Tibial nerve (tissue), 3 donors: ENCODE measurements at regions not wholly inside any gene's neighbourhood (a gene's known extent, or its start where the extent isn't known, plus 50 kb on each side); places are given as distances from the start of the nearest gene placed in this dataset.

Experiments
- CTCF ChIP-seq, 5 experiments: fragments of 200-600 bp in 3 of 5; fragments of 450-650 bp in 2 of 5; sonication (generic) in 3 of 5; IDR thresholded peaks; one replicate each; pipeline ENCODE4 v1.5.1; 2016 to 2019; ENCODE audit warnings: antibody characterized with exemption in 5 of 5, mild to moderate bottlenecking in 3 of 5, moderate library complexity in 2 of 5
- POLR2A ChIP-seq, 2 donors: fragments of 450-650 bp; IDR thresholded peaks; one replicate each; pipeline ENCODE4 v1.6.1; 2017; ENCODE audit warnings: antibody characterized with exemption in 2 of 2, mild to moderate bottlenecking in 2 of 2, moderate library complexity in 2 of 2

- no peak for TF ChIP-seq CTCF (IDR thresholded peaks at IDR 0.05)
- TF ChIP-seq POLR2A (IDR thresholded peaks at IDR 0.05) = no peak
Observed at GRCh38 chr6:74145931-74146330, 449.9 kb downstream of the CD109 start.
